PC-3 (cell line): ENCODE measurements at regions not wholly inside any gene's neighbourhood (a gene's known extent, or its start where the extent isn't known, plus 50 kb on each side); places are given as distances from the start of the nearest gene placed in this dataset.

Experiments used
- EZH2 ChIP-seq: fragments of 300-600 bp; sonication (generic); IDR thresholded peaks from one replicate; pipeline ENCODE4 v1.6.1; 2017; ENCODE audit warnings: antibody characterized with exemption, mild to moderate bottlenecking, low read length; ENCODE audit not compliant: unreplicated experiment
- EZH2phosphoT487 ChIP-seq: fragments of 300-600 bp; sonication (generic); IDR thresholded peaks from 2 replicates; pipeline ENCODE4 v1.6.1; 2018; ENCODE audit warnings: mild to moderate bottlenecking, antibody characterized with exemption, low read length, borderline replicate concordance
- TF ChIP-seq, protein P1 (sequence below): fragments of 300-600 bp; sonication (generic); conservative IDR thresholded peaks from 2 replicates; pipeline ENCODE4 v1.5.1; 2017; ENCODE audit warnings: antibody characterized with exemption, low read depth, mild to moderate bottlenecking, low read length

DNA sequence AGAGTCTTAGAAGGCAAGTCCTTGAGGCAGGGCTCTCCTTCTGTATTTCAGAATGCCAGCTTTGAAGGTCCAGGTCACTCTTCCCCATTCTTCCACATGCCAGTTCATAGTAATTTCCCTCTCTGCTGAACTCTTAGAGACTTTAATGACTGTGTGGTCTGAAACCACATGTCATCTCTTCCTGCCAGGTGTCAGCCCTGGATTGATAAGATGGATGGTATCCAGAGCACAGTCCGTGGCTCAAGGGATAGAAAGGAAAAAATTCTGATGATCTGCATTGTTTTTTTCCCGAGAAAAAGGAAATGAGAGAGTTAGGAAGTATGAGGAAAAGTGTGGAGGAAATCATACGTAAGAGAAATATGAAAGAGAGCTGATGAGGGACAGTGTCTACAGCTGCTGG lies 250.9 kb downstream of the TPBG start:
- no peak for TF ChIP-seq EZH2
- TF ChIP-seq, protein P1, sequence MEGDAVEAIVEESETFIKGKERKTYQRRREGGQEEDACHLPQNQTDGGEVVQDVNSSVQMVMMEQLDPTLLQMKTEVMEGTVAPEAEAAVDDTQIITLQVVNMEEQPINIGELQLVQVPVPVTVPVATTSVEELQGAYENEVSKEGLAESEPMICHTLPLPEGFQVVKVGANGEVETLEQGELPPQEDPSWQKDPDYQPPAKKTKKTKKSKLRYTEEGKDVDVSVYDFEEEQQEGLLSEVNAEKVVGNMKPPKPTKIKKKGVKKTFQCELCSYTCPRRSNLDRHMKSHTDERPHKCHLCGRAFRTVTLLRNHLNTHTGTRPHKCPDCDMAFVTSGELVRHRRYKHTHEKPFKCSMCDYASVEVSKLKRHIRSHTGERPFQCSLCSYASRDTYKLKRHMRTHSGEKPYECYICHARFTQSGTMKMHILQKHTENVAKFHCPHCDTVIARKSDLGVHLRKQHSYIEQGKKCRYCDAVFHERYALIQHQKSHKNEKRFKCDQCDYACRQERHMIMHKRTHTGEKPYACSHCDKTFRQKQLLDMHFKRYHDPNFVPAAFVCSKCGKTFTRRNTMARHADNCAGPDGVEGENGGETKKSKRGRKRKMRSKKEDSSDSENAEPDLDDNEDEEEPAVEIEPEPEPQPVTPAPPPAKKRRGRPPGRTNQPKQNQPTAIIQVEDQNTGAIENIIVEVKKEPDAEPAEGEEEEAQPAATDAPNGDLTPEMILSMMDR, result no peak
- no peak for TF ChIP-seq EZH2phosphoT487
